SK-N-MC (cell line): ENCODE measurements at regions not wholly inside any gene's neighbourhood (a gene's known extent, or its start where the extent isn't known, plus 50 kb on each side); places are given as distances from the start of the nearest gene placed in this dataset.

Source experiments
- EZH2 ChIP-seq: fragments of 200-600 bp; sonication (generic); IDR thresholded peaks from one replicate; pipeline ENCODE4 v1.6.1; 2017; ENCODE audit warnings: antibody characterized with exemption
- FOXP2 ChIP-seq: optimal IDR thresholded peaks from 2 replicates; pipeline ENCODE3; 2011; ENCODE audit warnings: mild to moderate bottlenecking, moderate library complexity; ENCODE audit not compliant: insufficient read depth; ENCODE audit errors: extremely low read length, control extremely low read depth
- POLR2AphosphoS5 ChIP-seq: IDR thresholded peaks from 2 replicates; pipeline ENCODE4 v1.6.1; 2012; ENCODE audit warnings: mild to moderate bottlenecking, low read depth, low read length, borderline replicate concordance

DNA sequence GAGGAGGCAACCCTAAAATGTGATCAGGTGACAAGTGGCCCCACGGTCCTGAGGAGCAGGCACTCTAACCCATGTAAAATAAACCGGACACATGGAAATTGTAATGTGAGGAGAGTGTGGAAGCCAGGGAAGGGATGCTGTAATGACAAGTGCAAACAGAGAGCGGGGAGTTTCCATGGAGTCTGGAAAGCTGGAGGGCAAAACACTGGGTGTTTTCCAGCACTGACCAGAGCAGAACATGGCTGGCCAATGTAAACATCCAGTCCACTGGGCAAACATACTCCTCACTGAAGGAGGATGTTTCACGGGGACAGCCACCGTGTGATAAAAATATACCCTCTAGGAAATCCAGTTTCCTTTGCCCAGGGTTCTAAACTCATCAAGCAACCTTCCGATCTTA, 219.0 kb upstream of the JARID2 start:
- TF ChIP-seq EZH2 (no peak), POLR2AphosphoS5 (no peak), FOXP2 (no peak)
